MM.1S (cell line): ENCODE measurements at regions not wholly inside any gene's neighbourhood (a gene's known extent, or its start where the extent isn't known, plus 50 kb on each side); places are given as distances from the start of the nearest gene placed in this dataset.

Experiments
- DNase-seq: peaks from one replicate; pipeline ENCODE4 v3.0.0-alpha.2; 2015
- H2AFZ ChIP-seq: fragments of 300-600 bp; sonication (generic); 2 replicates; pipeline ENCODE4 v1.6.0; 2016; ENCODE audit warnings: antibody characterized with exemption, low read length
- H3F3A ChIP-seq: fragments of 300-600 bp; sonication (generic); 2 replicates; pipeline ENCODE4 v1.6.1; 2016; ENCODE audit warnings: mild to moderate bottlenecking, antibody characterized with exemption, low read length, moderate library complexity, mixed read lengths; ENCODE audit not compliant: insufficient read depth
- H3K27ac ChIP-seq: fragments of 300-600 bp; sonication (generic); 2 replicates; pipeline ENCODE4 v1.5.1; 2016; ENCODE audit warnings: mild to moderate bottlenecking, low read length
- H3K27me3 ChIP-seq: fragments of 300-600 bp; sonication (generic); replicated peaks from 2 replicates; pipeline ENCODE4 v1.6.0; 2016; ENCODE audit warnings: low read length; ENCODE audit not compliant: insufficient read depth
- H3K36me3 ChIP-seq: fragments of 300-600 bp; sonication (generic); replicated peaks from 2 replicates; pipeline ENCODE4 v1.6.1; 2016; ENCODE audit warnings: mild to moderate bottlenecking, low read length, mixed read lengths; ENCODE audit not compliant: insufficient read depth
- H3K4me1 ChIP-seq: fragments of 300-600 bp; sonication (generic); 2 replicates; pipeline ENCODE4 v1.6.1; 2016; ENCODE audit warnings: low read length, mixed read lengths
- H3K4me2 ChIP-seq: fragments of 300-600 bp; sonication (generic); 2 replicates; pipeline ENCODE4 v1.6.0; 2016; ENCODE audit warnings: low read depth, low read length
- H3K4me3 ChIP-seq: fragments of 300-600 bp; sonication (generic); 2 replicates; pipeline ENCODE4 v1.5.1; 2016; ENCODE audit warnings: low read length, mixed read lengths
- H3K79me2 ChIP-seq: fragments of 300-600 bp; sonication (generic); 2 replicates; pipeline ENCODE4 v1.6.1; 2016; ENCODE audit warnings: mixed run types, low read length, mixed read lengths
- H3K9ac ChIP-seq: fragments of 300-600 bp; sonication (generic); 2 replicates; pipeline ENCODE4 v1.6.1; 2016; ENCODE audit warnings: low read length, mixed read lengths
- H3K9me2 ChIP-seq: fragments of 300-600 bp; sonication (generic); replicated peaks from 2 replicates; pipeline ENCODE4 v1.6.1; 2016; ENCODE audit warnings: mild to moderate bottlenecking, low read length, mixed read lengths; ENCODE audit not compliant: insufficient read depth
- H3K9me3 ChIP-seq: fragments of 300-600 bp; sonication (generic); replicated peaks from 2 replicates; pipeline ENCODE4 v1.6.1; 2016; ENCODE audit warnings: mild to moderate bottlenecking, low read length, mixed read lengths; ENCODE audit not compliant: insufficient read depth
- H4K20me1 ChIP-seq: fragments of 300-600 bp; sonication (generic); 2 replicates; pipeline ENCODE4 v1.6.1; 2016; ENCODE audit warnings: mild to moderate bottlenecking, low read length, moderate library complexity, mixed read lengths; ENCODE audit not compliant: insufficient read depth
- CTCF ChIP-seq: fragments of 300-600 bp; sonication (generic); IDR thresholded peaks from 2 replicates; pipeline ENCODE4 v1.5.1; 2016; ENCODE audit warnings: antibody characterized with exemption, low read length, mixed read lengths
- EZH2 ChIP-seq: fragments of 300-600 bp; sonication (generic); optimal IDR thresholded peaks from 2 replicates; pipeline ENCODE3; 2017; ENCODE audit warnings: low read depth, mild to moderate bottlenecking, antibody characterized with exemption, low read length, mixed read lengths
- EZH2phosphoT487 ChIP-seq: fragments of 300-600 bp; sonication (generic); IDR thresholded peaks from 2 replicates; pipeline ENCODE4 v1.6.1; 2018; ENCODE audit warnings: antibody characterized with exemption, low read length

- no peaks in the 10 kb centered on the region for H3K9me3 ChIP-seq
- no peak overlapping the region for H2AFZ ChIP-seq
- no peak for DNase-seq
- no peak overlapping the region for H3K27ac ChIP-seq
- H3F3A ChIP-seq: no peaks in the 10 kb centered on the region
- H3K27me3 ChIP-seq: no peaks in the 10 kb centered on the region
- no peak overlapping the region for H3K4me2 ChIP-seq
- no peaks in the 10 kb centered on the region for H4K20me1 ChIP-seq
- no peak for TF ChIP-seq EZH2phosphoT487
- no peak for TF ChIP-seq CTCF
- no peak for TF ChIP-seq EZH2
- no peaks in the 10 kb centered on the region for H3K4me1 ChIP-seq
- H3K79me2 ChIP-seq: no peaks in the 10 kb centered on the region
- no peak overlapping the region for H3K9ac ChIP-seq
- no peak overlapping the region for H3K4me3 ChIP-seq
- H3K36me3 ChIP-seq: no peaks in the 10 kb centered on the region
- H3K9me2 ChIP-seq: no peaks in the 10 kb centered on the region
Measured at GRCh38 chrX:5559386-5559785, 669.3 kb downstream of the NLGN4X start.

- Histone ChIP-seq H4K20me1 (no peaks in the 10 kb centered on the region), H3K9me2 (no peaks in the 10 kb centered on the region), H3K27ac (no peak overlapping the region), H3K36me3 (no peaks in the 10 kb centered on the region), H2AFZ (no peak overlapping the region), H3K4me2 (no peak overlapping the region), H3K79me2 (no peaks in the 10 kb centered on the region), H3K9ac (no peak overlapping the region), H3K4me3 (no peak overlapping the region), H3K27me3 (no peaks in the 10 kb centered on the region), H3K9me3 (no peaks in the 10 kb centered on the region), H3F3A (no peaks in the 10 kb centered on the region), H3K4me1 (no peaks in the 10 kb centered on the region)
- TF ChIP-seq EZH2 (no peak), CTCF (no peak), EZH2phosphoT487 (no peak)
- DNase-seq: no peak
Measured at GRCh38 chrX:5549512-5549911, 679.2 kb downstream of the NLGN4X start.

GRCh38 chrX:5537098-5537497 lies 691.6 kb downstream of the NLGN4X start:
- H3K79me2 ChIP-seq: no peaks in the 10 kb centered on the region
- no peak overlapping the region for H3K9ac ChIP-seq
- TF ChIP-seq EZH2phosphoT487 (no peak), CTCF (no peak), EZH2 (no peak)
- no peaks in the 10 kb centered on the region for H3F3A ChIP-seq
- H3K9me2 ChIP-seq: no peaks in the 10 kb centered on the region
- H3K4me2 ChIP-seq: no peak overlapping the region
- no peak for DNase-seq
- no peak overlapping the region for H3K4me3 ChIP-seq
- no peaks in the 10 kb centered on the region for H3K4me1 ChIP-seq
- no peaks in the 10 kb centered on the region for H4K20me1 ChIP-seq
- H3K9me3 ChIP-seq: no peaks in the 10 kb centered on the region
- H3K36me3 ChIP-seq: no peaks in the 10 kb centered on the region
- no peaks in the 10 kb centered on the region for H3K27me3 ChIP-seq
- no peak overlapping the region for H2AFZ ChIP-seq
- no peak overlapping the region for H3K27ac ChIP-seq
